ENCODE measurements at regions not wholly inside any gene's neighbourhood (a gene's known extent, or its start where the extent isn't known, plus 50 kb on each side); places are given as distances from the start of the nearest gene placed in this dataset.

- TF ChIP-seq, protein P1, sequence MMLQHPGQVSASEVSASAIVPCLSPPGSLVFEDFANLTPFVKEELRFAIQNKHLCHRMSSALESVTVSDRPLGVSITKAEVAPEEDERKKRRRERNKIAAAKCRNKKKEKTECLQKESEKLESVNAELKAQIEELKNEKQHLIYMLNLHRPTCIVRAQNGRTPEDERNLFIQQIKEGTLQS (CRISPR knock-in tag; IDR thresholded peaks at IDR 0.05): no peak
- no peak for TF ChIP-seq PRDM4 (CRISPR knock-in tag; IDR thresholded peaks at IDR 0.05; ENCODE audit: borderline replicate concordance)
- TF ChIP-seq, protein P2, sequence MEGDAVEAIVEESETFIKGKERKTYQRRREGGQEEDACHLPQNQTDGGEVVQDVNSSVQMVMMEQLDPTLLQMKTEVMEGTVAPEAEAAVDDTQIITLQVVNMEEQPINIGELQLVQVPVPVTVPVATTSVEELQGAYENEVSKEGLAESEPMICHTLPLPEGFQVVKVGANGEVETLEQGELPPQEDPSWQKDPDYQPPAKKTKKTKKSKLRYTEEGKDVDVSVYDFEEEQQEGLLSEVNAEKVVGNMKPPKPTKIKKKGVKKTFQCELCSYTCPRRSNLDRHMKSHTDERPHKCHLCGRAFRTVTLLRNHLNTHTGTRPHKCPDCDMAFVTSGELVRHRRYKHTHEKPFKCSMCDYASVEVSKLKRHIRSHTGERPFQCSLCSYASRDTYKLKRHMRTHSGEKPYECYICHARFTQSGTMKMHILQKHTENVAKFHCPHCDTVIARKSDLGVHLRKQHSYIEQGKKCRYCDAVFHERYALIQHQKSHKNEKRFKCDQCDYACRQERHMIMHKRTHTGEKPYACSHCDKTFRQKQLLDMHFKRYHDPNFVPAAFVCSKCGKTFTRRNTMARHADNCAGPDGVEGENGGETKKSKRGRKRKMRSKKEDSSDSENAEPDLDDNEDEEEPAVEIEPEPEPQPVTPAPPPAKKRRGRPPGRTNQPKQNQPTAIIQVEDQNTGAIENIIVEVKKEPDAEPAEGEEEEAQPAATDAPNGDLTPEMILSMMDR (CRISPR knock-in tag; IDR thresholded peaks at IDR 0.05): no peak
- TF ChIP-seq ZFP1 (CRISPR knock-in tag; IDR thresholded peaks at IDR 0.05): no peak
- TF ChIP-seq WIZ (CRISPR knock-in tag; IDR thresholded peaks at IDR 0.05): no peak
- TF ChIP-seq EP300 (IDR thresholded peaks at IDR 0.05; ENCODE audit: low read depth in 2 of 2, low read length in 2 of 2): no peak
- no peak for TF ChIP-seq EP300 (CRISPR knock-in tag; IDR thresholded peaks at IDR 0.05; ENCODE audit: borderline replicate concordance)
Observed at GRCh38 chr1:25128121-25128621, 104.1 kb downstream of the SYF2 start.

All from HepG2 (cell line).